Left renal pelvis (tissue), 4 donors: ENCODE measurements at regions not wholly inside any gene's neighbourhood (a gene's known extent, or its start where the extent isn't known, plus 50 kb on each side); places are given as distances from the start of the nearest gene placed in this dataset.
"Not testable (repeated sequence)": the region's sequence is repeated elsewhere in the genome, so short reads cannot be mapped to it uniquely, and the experiment has no call there.

ENCODE experiments used
- DNase-seq, 4 donors: peaks; one replicate each; pipeline ENCODE4 v3.0.0-alpha.2; 2013; ENCODE audit warnings: low read depth in 4 of 4, low spot score in 3 of 4

DNA sequence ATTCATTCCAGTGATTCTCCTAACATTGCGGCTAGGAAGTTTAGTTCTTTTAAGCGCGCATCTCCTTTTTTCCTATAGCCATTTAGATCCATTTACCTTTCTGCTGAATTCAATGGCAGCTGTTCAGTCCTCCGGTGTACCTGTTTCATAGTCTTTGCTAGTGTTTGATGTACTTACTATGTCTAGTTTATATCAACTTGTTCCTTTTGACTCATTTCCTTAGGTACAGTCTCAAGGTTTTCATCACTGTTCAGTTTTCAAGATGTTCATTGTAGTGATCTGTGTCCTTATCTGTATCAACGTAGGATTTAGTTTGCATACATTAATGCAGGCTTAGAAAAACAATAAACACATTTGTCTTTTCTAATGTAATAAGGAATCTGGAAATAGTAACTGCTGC is 59.0 kb upstream of the MBNL1 start:
- DNase-seq: no peak

- DNase-seq: no peak
Observed at GRCh38 chr3:152210697-152211096, 58.0 kb upstream of the MBNL1 start.

- DNase-seq: no peak
Observed at GRCh38 chr3:152211655-152212054, 57.1 kb upstream of the MBNL1 start.

GRCh38 chr3:152213203-152213602 is 55.5 kb upstream of the MBNL1 start:
- DNase-seq: no peak

DNA sequence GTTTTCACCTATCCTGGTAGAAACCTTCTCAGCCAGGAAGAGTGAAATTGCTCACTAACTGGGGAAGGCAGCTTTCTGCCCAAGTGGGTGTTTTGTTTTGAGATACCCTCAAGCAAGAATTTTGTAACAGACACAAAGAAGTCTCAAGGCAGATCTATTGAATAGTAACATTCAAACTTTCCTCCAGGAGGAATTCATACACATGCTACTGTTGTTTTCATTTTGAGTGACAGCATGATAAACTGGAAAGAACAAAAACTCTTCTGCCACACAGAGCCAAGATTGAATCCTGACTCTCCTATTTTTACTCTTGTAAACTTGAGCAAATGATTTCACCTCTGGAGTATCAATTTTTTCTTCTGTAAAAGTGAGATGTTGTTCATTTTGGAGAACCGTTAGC is 54.8 kb upstream of the MBNL1 start:
- DNase-seq: no peak

DNA sequence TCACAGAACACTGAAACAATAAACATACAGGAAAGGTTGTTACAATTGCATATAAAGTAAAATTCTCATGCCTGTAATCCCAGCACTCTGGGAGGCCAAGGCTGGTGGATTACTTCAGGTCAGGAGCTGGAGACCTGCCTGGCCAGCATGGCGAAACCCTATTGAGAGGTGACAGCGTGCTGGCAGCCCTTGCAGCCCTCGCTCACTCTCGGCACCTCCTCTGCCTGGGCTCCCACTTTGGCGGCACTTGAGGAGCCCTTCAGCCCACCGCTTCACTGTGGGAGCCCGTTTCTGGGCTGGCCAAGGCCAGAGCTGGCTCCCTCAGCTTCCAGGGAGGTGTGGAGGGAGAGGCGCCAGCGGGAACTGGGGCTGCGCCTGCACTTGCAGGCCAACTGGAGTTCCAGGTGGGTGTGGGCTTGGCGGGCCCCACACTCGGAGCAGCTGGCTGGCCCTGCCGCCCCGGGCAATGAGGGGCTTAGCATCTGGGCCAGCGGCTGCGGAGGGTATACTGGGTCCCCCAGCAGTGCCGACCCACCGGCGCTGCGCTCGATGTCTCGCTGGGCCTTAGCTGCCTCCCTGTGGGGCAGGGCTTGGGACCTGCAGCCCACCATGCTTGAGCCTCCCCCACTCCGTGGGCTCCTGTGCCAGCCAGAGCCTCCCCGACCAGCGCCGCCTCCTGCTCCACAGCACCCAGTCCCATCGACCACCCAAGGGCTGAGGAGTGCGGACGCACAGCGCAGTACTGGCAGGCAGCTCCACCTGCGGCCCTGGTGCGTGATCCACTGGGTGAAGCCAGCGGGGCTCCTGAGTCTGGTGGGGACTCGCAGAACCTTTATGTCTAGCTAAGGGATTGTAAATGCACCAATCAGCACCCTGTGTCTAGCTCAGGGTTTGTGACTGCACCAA is 51.5 kb upstream of the MBNL1 start:
- not testable (repeated sequence) for DNase-seq

GRCh38 chr3:152218602-152219001 is 50.1 kb upstream of the MBNL1 start:
- DNase-seq: no peak
